ENCODE measurements at regions not wholly inside any gene's neighbourhood (a gene's known extent, or its start where the extent isn't known, plus 50 kb on each side); places are given as distances from the start of the nearest gene placed in this dataset.

DNA sequence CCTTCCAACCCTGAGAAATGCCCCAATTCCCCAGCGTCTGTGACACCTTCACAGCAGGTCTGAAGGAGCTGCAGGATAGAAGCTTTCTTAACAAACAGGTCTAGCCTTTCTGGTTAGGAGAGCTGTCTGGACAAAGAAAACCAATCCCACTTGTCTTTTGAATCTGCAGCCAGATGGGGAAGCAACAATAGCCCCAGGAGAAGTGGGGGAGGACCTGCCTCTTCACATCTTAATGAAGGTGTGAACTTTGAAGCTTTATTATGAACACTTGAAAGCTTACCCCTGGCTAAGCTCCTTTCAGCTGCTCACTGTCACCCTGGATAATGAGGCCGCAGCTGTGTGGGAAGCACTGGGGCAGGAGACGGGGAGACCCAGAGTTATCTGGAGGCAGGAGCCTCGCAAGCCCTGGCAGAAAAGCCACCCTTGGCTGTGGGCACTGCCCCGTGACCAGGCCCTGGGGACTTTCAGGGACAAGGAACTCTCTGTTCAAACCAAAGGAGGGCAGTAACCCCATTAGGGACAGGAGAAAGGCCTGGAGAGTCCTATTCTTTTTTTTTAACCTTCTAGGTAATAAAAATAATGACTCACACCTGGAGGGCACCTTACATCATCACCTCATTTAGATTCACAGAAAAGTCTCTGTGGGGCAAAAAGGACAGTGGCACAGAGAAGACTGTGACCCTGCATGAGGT is 151.8 kb upstream of the RAD23B start:
- ATAC-seq = no peak
- Histone ChIP-seq H3K4me3 (no peak overlapping the region), H3K27ac (no peak overlapping the region), H3K27me3 (no peaks in the 10 kb centered on the region), H3K4me1 (no peaks in the 10 kb centered on the region), H3K9me3 (no peaks in the 10 kb centered on the region), H3K36me3 (no peaks in the 10 kb centered on the region)
- no peak for DNase-seq
- intact Hi-C loops (cut with DNase I) = no loop called here
- TF ChIP-seq, protein P1, sequence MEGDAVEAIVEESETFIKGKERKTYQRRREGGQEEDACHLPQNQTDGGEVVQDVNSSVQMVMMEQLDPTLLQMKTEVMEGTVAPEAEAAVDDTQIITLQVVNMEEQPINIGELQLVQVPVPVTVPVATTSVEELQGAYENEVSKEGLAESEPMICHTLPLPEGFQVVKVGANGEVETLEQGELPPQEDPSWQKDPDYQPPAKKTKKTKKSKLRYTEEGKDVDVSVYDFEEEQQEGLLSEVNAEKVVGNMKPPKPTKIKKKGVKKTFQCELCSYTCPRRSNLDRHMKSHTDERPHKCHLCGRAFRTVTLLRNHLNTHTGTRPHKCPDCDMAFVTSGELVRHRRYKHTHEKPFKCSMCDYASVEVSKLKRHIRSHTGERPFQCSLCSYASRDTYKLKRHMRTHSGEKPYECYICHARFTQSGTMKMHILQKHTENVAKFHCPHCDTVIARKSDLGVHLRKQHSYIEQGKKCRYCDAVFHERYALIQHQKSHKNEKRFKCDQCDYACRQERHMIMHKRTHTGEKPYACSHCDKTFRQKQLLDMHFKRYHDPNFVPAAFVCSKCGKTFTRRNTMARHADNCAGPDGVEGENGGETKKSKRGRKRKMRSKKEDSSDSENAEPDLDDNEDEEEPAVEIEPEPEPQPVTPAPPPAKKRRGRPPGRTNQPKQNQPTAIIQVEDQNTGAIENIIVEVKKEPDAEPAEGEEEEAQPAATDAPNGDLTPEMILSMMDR (IDR thresholded peaks at IDR 0.05) = no peak

DNA sequence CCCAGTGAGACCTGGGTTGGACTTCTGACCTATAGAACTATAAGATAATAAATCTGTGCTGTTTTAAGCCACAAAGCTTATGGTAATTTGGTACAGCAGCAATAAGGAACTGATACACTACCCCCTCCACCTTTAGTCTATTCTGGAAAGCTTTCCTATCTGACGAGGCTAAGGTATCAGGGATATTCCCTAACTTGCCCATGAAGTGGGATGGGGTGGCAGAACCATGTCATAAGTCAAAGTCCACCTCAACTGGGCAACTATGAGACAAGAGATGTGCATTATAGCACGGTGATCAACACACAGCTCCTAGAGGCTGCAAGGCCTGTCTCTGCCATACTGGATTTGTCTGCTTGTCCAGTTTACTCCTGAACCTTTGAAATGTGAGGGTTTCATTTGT is 146.8 kb upstream of the RAD23B start:
- Histone ChIP-seq H3K36me3 (no peaks in the 10 kb centered on the region), H3K27ac (no peak overlapping the region), H3K4me3 (no peak overlapping the region), H3K4me1 (no peaks in the 10 kb centered on the region), H3K27me3 (no peaks in the 10 kb centered on the region), H3K9me3 (no peaks in the 10 kb centered on the region)
- intact Hi-C loops (cut with DNase I) = no loop called here
- ATAC-seq (no peak), DNase-seq (no peak)
- TF ChIP-seq, protein P1 (IDR thresholded peaks at IDR 0.05) = no peak

DNA sequence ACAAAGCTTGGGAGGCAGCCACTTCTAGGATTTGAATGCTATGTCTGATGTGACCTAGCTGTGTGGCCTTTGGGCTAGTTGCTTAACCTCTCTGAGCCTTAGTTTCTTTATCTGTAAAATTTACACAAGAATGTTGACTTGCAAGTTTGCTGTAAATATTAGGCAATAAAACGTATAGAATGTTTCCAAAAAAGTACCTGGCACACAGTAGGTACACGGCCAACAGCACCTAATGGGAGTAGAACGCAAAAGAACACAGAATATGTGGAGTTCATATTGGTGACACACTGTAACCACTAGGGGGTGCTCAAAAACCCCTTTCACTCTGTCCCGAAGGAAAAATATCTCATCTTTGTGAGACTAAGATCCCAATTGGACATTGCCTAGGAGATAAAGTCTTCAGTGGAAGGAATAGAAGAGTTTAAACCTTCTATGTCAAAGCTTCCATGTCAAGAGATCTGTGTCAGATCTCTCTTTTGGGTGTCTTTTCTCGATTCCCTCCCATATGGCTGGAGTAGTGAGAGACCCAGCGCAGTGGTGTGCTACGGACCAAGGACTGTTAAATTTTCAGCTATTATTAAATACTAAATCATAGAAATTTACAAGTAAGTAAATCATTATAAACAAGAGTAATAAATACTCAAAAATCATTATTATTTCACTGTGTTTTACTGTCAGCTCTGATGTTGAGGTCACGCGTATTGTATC is 145.4 kb upstream of the RAD23B start:
- no peak overlapping the region for H3K4me3 ChIP-seq

DNA sequence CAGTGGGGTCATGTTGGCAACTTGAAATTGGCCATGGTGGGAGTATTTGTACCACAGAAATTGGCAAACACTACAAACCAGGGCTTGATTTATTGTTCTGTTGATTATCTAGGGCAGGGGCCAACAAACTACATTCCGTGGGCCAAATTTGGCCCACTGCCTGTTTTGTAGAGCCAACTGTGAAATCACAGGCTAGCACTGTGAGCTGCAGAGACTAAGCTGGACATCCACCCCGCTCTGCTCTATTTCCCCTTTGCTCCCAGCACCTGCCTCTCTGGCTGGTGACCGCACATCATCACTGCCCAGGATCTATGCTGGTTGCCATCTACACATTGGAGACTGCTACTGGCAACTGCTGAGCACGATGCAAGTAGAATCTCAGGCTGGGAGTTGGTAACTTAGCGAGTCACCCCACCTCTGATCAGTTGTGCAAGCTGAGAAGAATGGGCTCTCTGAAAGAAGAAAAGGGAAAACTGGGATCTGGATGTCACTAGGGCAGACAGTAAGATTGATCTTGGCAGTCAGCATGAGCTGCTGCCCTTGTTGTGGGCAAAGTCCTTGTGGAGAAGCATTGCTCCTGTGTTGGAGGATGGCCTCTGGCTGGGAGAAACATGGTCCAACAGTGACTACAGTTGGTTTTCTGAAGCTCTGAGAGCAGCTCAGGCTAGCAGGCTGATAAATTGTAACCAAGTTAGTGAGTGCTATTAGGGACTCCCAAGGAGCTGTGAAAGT is 144.7 kb upstream of the RAD23B start:
- intact Hi-C loops (cut with DNase I) = no loop called here
- DNase-seq (no peak), ATAC-seq (no peak)
- H3K36me3 ChIP-seq = no peaks in the 10 kb centered on the region
- no peak overlapping the region for H3K4me3 ChIP-seq
- H3K4me1 ChIP-seq = peaks cover 14% of the 10 kb centered on the region
- TF ChIP-seq, protein P1 (IDR thresholded peaks at IDR 0.05) = no peak
- no peaks in the 10 kb centered on the region for H3K9me3 ChIP-seq
- H3K27me3 ChIP-seq = no peaks in the 10 kb centered on the region
- no peak overlapping the region for H3K27ac ChIP-seq

More for the DNA sequence above, 145.4 kb upstream of the RAD23B start:
- H3K4me1 ChIP-seq = peaks cover 7% of the 10 kb centered on the region
- no peaks in the 10 kb centered on the region for H3K9me3 ChIP-seq
- H3K36me3 ChIP-seq = no peaks in the 10 kb centered on the region
- ATAC-seq (peak; percentile 73), DNase-seq (no peak)
- TF ChIP-seq, protein P1 (IDR thresholded peaks at IDR 0.05) = peak; percentile 68
- no peak overlapping the region for H3K27ac ChIP-seq
- intact Hi-C loops (cut with DNase I) = no loop called here
- no peaks in the 10 kb centered on the region for H3K27me3 ChIP-seq

DNA sequence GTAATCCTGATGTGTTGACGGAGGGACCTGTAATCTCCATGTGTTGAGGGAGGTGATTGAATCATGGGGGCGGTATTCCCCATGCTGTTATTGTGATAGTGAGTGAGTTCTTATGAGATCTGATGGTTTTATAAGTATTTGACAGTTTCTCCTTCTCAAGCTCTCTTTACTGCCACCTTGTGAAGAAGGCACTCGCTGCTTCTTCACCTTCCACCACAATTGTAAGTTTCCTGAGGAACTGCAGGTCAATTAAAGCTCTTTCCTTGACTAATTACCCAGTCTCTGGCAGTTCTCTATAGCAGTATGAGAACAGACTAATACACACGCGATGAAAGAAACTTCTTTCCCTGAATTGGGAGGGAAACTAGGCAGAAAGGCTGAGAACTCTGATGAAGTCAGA is 141.1 kb upstream of the RAD23B start:
- H3K36me3 ChIP-seq = no peaks in the 10 kb centered on the region
- no peak overlapping the region for H3K4me3 ChIP-seq
- no peaks in the 10 kb centered on the region for H3K27me3 ChIP-seq
- TF ChIP-seq, protein P1 (IDR thresholded peaks at IDR 0.05) = no peak
- peaks cover 14% of the 10 kb centered on the region for H3K4me1 ChIP-seq
- no peaks in the 10 kb centered on the region for H3K9me3 ChIP-seq
- intact Hi-C loops (cut with DNase I) = no loop called here
- no peak for ATAC-seq
- no peak overlapping the region for H3K27ac ChIP-seq
- no peak for DNase-seq
